SU-DHL-6 (cell line): ENCODE measurements at regions not wholly inside any gene's neighbourhood (a gene's known extent, or its start where the extent isn't known, plus 50 kb on each side); places are given as distances from the start of the nearest gene placed in this dataset.

Experiments
- H2AFZ ChIP-seq: fragments of 200-600 bp; sonication (generic); 2 replicates; pipeline ENCODE4 v1.6.1; 2014; ENCODE audit warnings: low read depth, mild to moderate bottlenecking, moderate library complexity, mixed read lengths, antibody characterized with exemption, low read length; ENCODE audit not compliant: severe bottlenecking
- H3F3A ChIP-seq: fragments of 200-600 bp; shearing (Covaris generic); 2 replicates; pipeline ENCODE4 v1.6.0; 2016; ENCODE audit warnings: antibody characterized with exemption, mild to moderate bottlenecking; ENCODE audit not compliant: insufficient read depth
- H3K27ac ChIP-seq: fragments of 200-600 bp; sonication (generic); 2 replicates; pipeline ENCODE4 v1.5.1; 2016; ENCODE audit warnings: low read depth, mild to moderate bottlenecking, low read length, moderate library complexity, mixed read lengths
- H3K27me3 ChIP-seq: fragments of 200-600 bp; sonication (generic), shearing (Covaris generic); 2 replicates; pipeline ENCODE4 v1.6.0; 2014; ENCODE audit warnings: mild to moderate bottlenecking, low read length
- H3K36me3 ChIP-seq: fragments of 200-600 bp; sonication (generic); 2 replicates; pipeline ENCODE4 v1.6.1; 2014; ENCODE audit warnings: mild to moderate bottlenecking, low read length, mixed read lengths
- H3K4me2 ChIP-seq: fragments of 300-600, 200-600 bp; shearing (Covaris generic), sonication (generic); 2 replicates; pipeline ENCODE4 v1.6.0; 2014; ENCODE audit warnings: low read length, low read depth, mild to moderate bottlenecking; ENCODE audit not compliant: poor library complexity, severe bottlenecking
- H3K4me3 ChIP-seq: fragments of 200-600 bp; sonication (generic); 2 replicates; pipeline ENCODE4 v1.5.1; 2014; ENCODE audit warnings: antibody characterized with exemption, low read length, mild to moderate bottlenecking, mixed read lengths; ENCODE audit not compliant: insufficient read depth, poor library complexity, severe bottlenecking
- H3K79me2 ChIP-seq: fragments of 200-600 bp; sonication (generic); 2 replicates; pipeline ENCODE4 v1.6.1; 2014; ENCODE audit warnings: mild to moderate bottlenecking, low read length, moderate library complexity; ENCODE audit not compliant: insufficient read depth
- H3K9ac ChIP-seq: fragments of 200-600 bp; sonication (generic); 2 replicates; pipeline ENCODE4 v1.7.0; 2014; ENCODE audit warnings: mild to moderate bottlenecking, low read length
- H3K9me2 ChIP-seq: fragments of 200-600 bp; sonication (generic); replicated peaks from 2 replicates; pipeline ENCODE4 v1.6.1; 2014; ENCODE audit warnings: low read length; ENCODE audit not compliant: insufficient read depth
- H3K9me3 ChIP-seq: fragments of 200-600 bp; sonication (generic); 2 replicates; pipeline ENCODE4 v1.6.1; 2014; ENCODE audit warnings: low read length, mixed read lengths; ENCODE audit not compliant: insufficient read depth
- H4K20me1 ChIP-seq: fragments of 200-600 bp; sonication (generic); 2 replicates; pipeline ENCODE4 v1.6.1; 2014; ENCODE audit warnings: low read depth, mild to moderate bottlenecking, antibody characterized with exemption, low read length, moderate library complexity, mixed read lengths
- CTCF ChIP-seq: fragments of 200-600 bp; sonication (generic); IDR thresholded peaks from one replicate; pipeline ENCODE4 v1.5.1; 2017; ENCODE audit warnings: antibody characterized with exemption, mild to moderate bottlenecking, low read length, moderate library complexity; ENCODE audit not compliant: insufficient read depth, poor library complexity, severe bottlenecking
- EZH2phosphoT487 ChIP-seq: fragments of 200-600 bp; sonication (generic), shearing (Covaris generic); conservative IDR thresholded peaks from 2 replicates; pipeline ENCODE4 v1.6.1; 2018; ENCODE audit warnings: mild to moderate bottlenecking, antibody characterized with exemption, low read length, moderate library complexity, mixed read lengths

GRCh38 chr3:102237181-102237580 is 197.6 kb upstream of the ZPLD1 start:
- Histone ChIP-seq H4K20me1 (no peaks in the 10 kb centered on the region), H3K4me2 (no peak overlapping the region), H3K79me2 (no peaks in the 10 kb centered on the region), H3K27ac (no peak overlapping the region), H3K36me3 (no peaks in the 10 kb centered on the region), H3K9me2 (no peaks in the 10 kb centered on the region), H3K9me3 (no peaks in the 10 kb centered on the region), H3K4me3 (no peak overlapping the region), H3F3A (no peaks in the 10 kb centered on the region), H3K27me3 (no peaks in the 10 kb centered on the region), H2AFZ (no peak overlapping the region), H3K9ac (no peak overlapping the region)
- TF ChIP-seq CTCF (no peak), EZH2phosphoT487 (no peak)

GRCh38 chr3:102237838-102238237 is 197.0 kb upstream of the ZPLD1 start:
- no peak overlapping the region for H2AFZ ChIP-seq
- no peaks in the 10 kb centered on the region for H3K36me3 ChIP-seq
- no peaks in the 10 kb centered on the region for H3K9me2 ChIP-seq
- H4K20me1 ChIP-seq = no peaks in the 10 kb centered on the region
- H3K27ac ChIP-seq = no peak overlapping the region
- H3K79me2 ChIP-seq = no peaks in the 10 kb centered on the region
- H3K4me3 ChIP-seq = no peak overlapping the region
- TF ChIP-seq EZH2phosphoT487 (no peak), CTCF (no peak)
- H3K27me3 ChIP-seq = no peaks in the 10 kb centered on the region
- H3F3A ChIP-seq = no peaks in the 10 kb centered on the region
- no peaks in the 10 kb centered on the region for H3K9me3 ChIP-seq
- H3K9ac ChIP-seq = no peak overlapping the region
- H3K4me2 ChIP-seq = no peak overlapping the region

GRCh38 chr3:102238362-102238761 is 196.5 kb upstream of the ZPLD1 start:
- H3K27me3 ChIP-seq = no peaks in the 10 kb centered on the region
- no peaks in the 10 kb centered on the region for H4K20me1 ChIP-seq
- no peak overlapping the region for H3K4me2 ChIP-seq
- H3K9ac ChIP-seq = no peak overlapping the region
- H3K9me3 ChIP-seq = no peaks in the 10 kb centered on the region
- no peaks in the 10 kb centered on the region for H3K36me3 ChIP-seq
- TF ChIP-seq CTCF (no peak), EZH2phosphoT487 (no peak)
- no peak overlapping the region for H2AFZ ChIP-seq
- H3F3A ChIP-seq = no peaks in the 10 kb centered on the region
- no peaks in the 10 kb centered on the region for H3K9me2 ChIP-seq
- no peak overlapping the region for H3K4me3 ChIP-seq
- H3K27ac ChIP-seq = no peak overlapping the region
- H3K79me2 ChIP-seq = no peaks in the 10 kb centered on the region
